Esophagus muscularis mucosa (tissue), 3 donors: ENCODE measurements at regions not wholly inside any gene's neighbourhood (a gene's known extent, or its start where the extent isn't known, plus 50 kb on each side); places are given as distances from the start of the nearest gene placed in this dataset.
"Not testable (repeated sequence)": the region's sequence is repeated elsewhere in the genome, so short reads cannot be mapped to it uniquely, and the experiment has no call there.

Experiments used
- POLR2A ChIP-seq: fragments of 450-650 bp; IDR thresholded peaks from one replicate; pipeline ENCODE4 v1.6.1; 2017; ENCODE audit warnings: antibody characterized with exemption, moderate library complexity, mild to moderate bottlenecking, low read depth
- TF ChIP-seq, protein P1 (sequence below), 3 experiments: fragments of 200-600 bp in 2 of 3; fragments of 450-650 bp in 1 of 3; sonication (generic) in 2 of 3; IDR thresholded peaks; one replicate each; pipeline ENCODE4 v1.5.1; 2017 to 2019; ENCODE audit warnings: antibody characterized with exemption in 3 of 3, mild to moderate bottlenecking in 2 of 3, moderate library complexity in 1 of 3

DNA sequence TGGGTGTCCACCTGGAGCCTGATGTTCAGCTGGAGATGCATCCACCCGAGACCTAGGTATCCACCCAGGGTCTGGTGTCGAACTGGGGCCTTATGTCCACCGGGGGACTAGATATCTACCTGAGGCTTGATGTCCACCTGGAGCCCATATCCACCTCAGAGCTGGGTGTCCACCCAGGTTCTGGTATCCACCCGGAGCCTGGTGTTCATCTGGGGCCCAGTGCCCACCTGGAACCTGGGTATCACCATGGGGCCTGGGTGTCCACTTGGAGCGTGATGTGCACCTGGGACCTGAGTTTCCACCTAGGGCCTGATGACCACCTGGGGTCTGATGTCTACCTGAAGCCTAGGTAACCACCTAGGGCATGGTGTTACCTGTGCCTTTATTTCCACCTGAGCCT, 355.9 kb downstream of the KCNJ18 start:
- TF ChIP-seq, protein P1, sequence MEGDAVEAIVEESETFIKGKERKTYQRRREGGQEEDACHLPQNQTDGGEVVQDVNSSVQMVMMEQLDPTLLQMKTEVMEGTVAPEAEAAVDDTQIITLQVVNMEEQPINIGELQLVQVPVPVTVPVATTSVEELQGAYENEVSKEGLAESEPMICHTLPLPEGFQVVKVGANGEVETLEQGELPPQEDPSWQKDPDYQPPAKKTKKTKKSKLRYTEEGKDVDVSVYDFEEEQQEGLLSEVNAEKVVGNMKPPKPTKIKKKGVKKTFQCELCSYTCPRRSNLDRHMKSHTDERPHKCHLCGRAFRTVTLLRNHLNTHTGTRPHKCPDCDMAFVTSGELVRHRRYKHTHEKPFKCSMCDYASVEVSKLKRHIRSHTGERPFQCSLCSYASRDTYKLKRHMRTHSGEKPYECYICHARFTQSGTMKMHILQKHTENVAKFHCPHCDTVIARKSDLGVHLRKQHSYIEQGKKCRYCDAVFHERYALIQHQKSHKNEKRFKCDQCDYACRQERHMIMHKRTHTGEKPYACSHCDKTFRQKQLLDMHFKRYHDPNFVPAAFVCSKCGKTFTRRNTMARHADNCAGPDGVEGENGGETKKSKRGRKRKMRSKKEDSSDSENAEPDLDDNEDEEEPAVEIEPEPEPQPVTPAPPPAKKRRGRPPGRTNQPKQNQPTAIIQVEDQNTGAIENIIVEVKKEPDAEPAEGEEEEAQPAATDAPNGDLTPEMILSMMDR (IDR thresholded peaks at IDR 0.05), result not testable (repeated sequence)
- not testable (repeated sequence) for TF ChIP-seq POLR2A
